Stomach (tissue), 8 donors: ENCODE measurements at regions not wholly inside any gene's neighbourhood (a gene's known extent, or its start where the extent isn't known, plus 50 kb on each side); places are given as distances from the start of the nearest gene placed in this dataset.

ENCODE experiments used
- DNase-seq, 2 donors: peaks; one replicate each; pipeline versions ENCODE4 v3.0.0 to v3.0.0-alpha.2; 2013 to 2019
- H3K27ac ChIP-seq, 5 donors: fragments of 200-600 bp in 4 of 5; sonication (generic) in 4 of 5; one replicate each; pipeline ENCODE4 v1.5.1; 2013 to 2019; ENCODE audit warnings: mild to moderate bottlenecking in 1 of 5, moderate library complexity in 1 of 5
- H3K27me3 ChIP-seq, 3 donors: fragments of 200-600 bp; sonication (generic); one replicate each; pipeline ENCODE4 v1.5.1; 2017 to 2019; ENCODE audit warnings: mixed run types in 1 of 3
- H3K36me3 ChIP-seq, 4 donors: fragments of 200-600 bp; sonication (generic); 1 replicate in 3 of 4; 2 replicates in 1 of 4; pipeline ENCODE4 v1.5.1; 2016 to 2019
- H3K4me1 ChIP-seq, 4 donors: fragments of 200-600 bp; sonication (generic); one replicate each; pipeline ENCODE4 v1.5.1; 2016 to 2019
- H3K4me3 ChIP-seq, 4 donors: fragments of 200-600 bp; sonication (generic) in 3 of 4; one replicate each; pipeline ENCODE4 v1.5.1; 2016 to 2019; ENCODE audit warnings: mild to moderate bottlenecking in 1 of 4
- H3K9me3 ChIP-seq, 4 donors: fragments of 200-600 bp; sonication (generic); one replicate each; pipeline ENCODE4 v1.5.1; 2016 to 2019
- CTCF ChIP-seq, 7 experiments: fragments of 450-650 bp in 4 of 7; fragments of 200-600 bp in 3 of 7; sonication (generic) in 3 of 7; IDR thresholded peaks; one replicate each; pipeline ENCODE4 v1.5.1; 2016 to 2019; ENCODE audit warnings: antibody characterized with exemption in 7 of 7, control low read depth in 2 of 7, mild to moderate bottlenecking in 1 of 7
- EP300 ChIP-seq: sonication (generic); formaldehyde crosslinking; IDR thresholded peaks from one replicate; pipeline ENCODE4 v1.6.1; 2017; ENCODE audit warnings: antibody characterized with exemption
- POLR2A ChIP-seq, 4 donors: fragments of 450-650 bp; IDR thresholded peaks; one replicate each; pipeline ENCODE4 v1.6.1; 2016; ENCODE audit warnings: antibody characterized with exemption in 4 of 4, control low read depth in 2 of 4, mild to moderate bottlenecking in 1 of 4, moderate library complexity in 1 of 4
- POLR2AphosphoS5 ChIP-seq, 3 donors: sonication (generic); formaldehyde crosslinking; IDR thresholded peaks; one replicate each; pipeline ENCODE4 v1.6.1; 2016; ENCODE audit warnings: antibody characterized with exemption in 3 of 3
- WGBS, 5 donors: extraction: QIAGEN DNeasy Blood & Tissue Kit in 3 of 5; methylation state at CpG; one replicate each; pipeline versions ENCODE4 v1.1.5 to v1.1.7; 2013 to 2018; 5-methylcytosine and 5-hydroxymethylcytosine counted together
- intact Hi-C: fragments of 100-400 bp; cut with DNase I; formaldehyde crosslinking; loops from one replicate; pipeline ENCODE4 v1.15.1; 2023; ENCODE audit warnings: low total_unique reads
- donor health status: healthy with polysubstance abuse.
- donor health status: Bipolar disorder and iron deficiency.
- donor health status: healthy.

GRCh38 chr15:98131924-98132323 is 171.4 kb downstream of the ARRDC4 start:
- WGBS, 5 donors, result 47 to 69% (median 62%) methylated on average over 4 of the region's 4 CpGs
- Histone ChIP-seq H3K4me1 (no peaks in the 10 kb centered on the region), H3K4me3 (no peak overlapping the region), H3K27ac (no peak overlapping the region), H3K27me3 (no peaks in the 10 kb centered on the region), H3K9me3 (no peaks in the 10 kb centered on the region), H3K36me3 (no peaks in the 10 kb centered on the region)
- TF ChIP-seq CTCF (IDR thresholded peaks at IDR 0.05), result no peak
- DNase-seq, result no peak
- intact Hi-C loops, result no loop called here

- Histone ChIP-seq H3K27ac (no peak overlapping the region), H3K27me3 (peaks cover 0 to 3% (median 0%) of the 10 kb centered on the region in 3 donors), H3K9me3 (no peaks in the 10 kb centered on the region), H3K4me3 (no peak overlapping the region), H3K4me1 (no peaks in the 10 kb centered on the region), H3K36me3 (no peaks in the 10 kb centered on the region)
- DNase-seq, result no peak
- TF ChIP-seq EP300 (no peak), POLR2AphosphoS5 (IDR thresholded peaks at IDR 0.05) (no peak), CTCF (IDR thresholded peaks at IDR 0.05) (no peak), POLR2A (IDR thresholded peaks at IDR 0.05) (no peak)
- intact Hi-C loops, result no loop called here
- WGBS, 5 donors, result 78 to 91% (median 87%) methylated on average over 7 of the region's 7 CpGs
Observed at GRCh38 chr15:98134905-98135304, 174.4 kb downstream of the ARRDC4 start.

- H3K36me3 ChIP-seq, result no peaks in the 10 kb centered on the region
- H3K9me3 ChIP-seq, result no peaks in the 10 kb centered on the region
- H3K4me1 ChIP-seq, result no peaks in the 10 kb centered on the region
- no peak overlapping the region for H3K4me3 ChIP-seq
- TF ChIP-seq EP300 (no peak), POLR2A (IDR thresholded peaks at IDR 0.05) (no peak), POLR2AphosphoS5 (IDR thresholded peaks at IDR 0.05) (no peak), CTCF (IDR thresholded peaks at IDR 0.05) (no peak)
- intact Hi-C loops, result no loop called here
- H3K27me3 ChIP-seq, result peaks cover 0 to 3% (median 0%) of the 10 kb centered on the region in 3 donors
- WGBS, 5 donors, result 67 to 86% (median 82%) methylated on average over 6 of the region's 6 CpGs
- H3K27ac ChIP-seq, result no peak overlapping the region
- DNase-seq, result no peak
Observed at GRCh38 chr15:98138910-98139309, 178.4 kb downstream of the ARRDC4 start.

- no peak for TF ChIP-seq POLR2A (IDR thresholded peaks at IDR 0.05)
- TF ChIP-seq CTCF (IDR thresholded peaks at IDR 0.05), result no peak
- TF ChIP-seq POLR2AphosphoS5 (IDR thresholded peaks at IDR 0.05), result no peak
- TF ChIP-seq EP300, result no peak
- no peaks in the 10 kb centered on the region for H3K36me3 ChIP-seq
- H3K27me3 ChIP-seq, result peaks cover 0 to 3% (median 0%) of the 10 kb centered on the region in 3 donors
- no peak overlapping the region for H3K4me3 ChIP-seq
- intact Hi-C loops, result no loop called here
- no peak for DNase-seq
- H3K9me3 ChIP-seq, result no peaks in the 10 kb centered on the region
- no peak overlapping the region for H3K27ac ChIP-seq
- 69 to 79% (median 74%) methylated on average over 4 of the region's 4 CpGs for WGBS, 5 donors
- H3K4me1 ChIP-seq, result no peaks in the 10 kb centered on the region
Observed at GRCh38 chr15:98139337-98139736, 178.8 kb downstream of the ARRDC4 start.
